ENCODE measurements at regions not wholly inside any gene's neighbourhood (a gene's known extent, or its start where the extent isn't known, plus 50 kb on each side); places are given as distances from the start of the nearest gene placed in this dataset.
"Not testable (repeated sequence)": the region's sequence is repeated elsewhere in the genome, so short reads cannot be mapped to it uniquely, and the experiment has no call there.

GRCh38 chrX:28408017-28408723 is 179.1 kb upstream of the IL1RAPL1 start:
- no peak for DNase-seq

DNA sequence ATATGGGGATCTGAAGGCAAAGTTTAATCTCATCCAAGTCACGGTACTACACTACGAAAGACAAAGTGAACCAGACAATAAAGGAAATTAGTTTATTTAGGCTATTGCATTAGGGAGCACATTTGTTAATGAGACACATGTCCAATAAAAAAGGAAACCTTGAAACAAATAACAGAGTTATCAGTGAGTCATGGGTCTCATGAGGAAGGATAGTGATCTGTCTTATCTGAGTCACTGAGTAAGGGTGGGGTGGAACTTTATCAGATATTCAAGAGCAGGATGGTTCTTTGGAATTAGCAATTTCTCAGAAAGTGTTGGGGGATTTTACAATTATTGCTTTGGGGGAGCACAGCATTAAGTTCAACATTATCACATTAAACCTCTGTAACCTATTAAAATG is 188.9 kb upstream of the IL1RAPL1 start:
- no peak for DNase-seq

GRCh38 chrX:28391528-28391927 is 195.7 kb upstream of the IL1RAPL1 start:
- DNase-seq, result no peak

DNA sequence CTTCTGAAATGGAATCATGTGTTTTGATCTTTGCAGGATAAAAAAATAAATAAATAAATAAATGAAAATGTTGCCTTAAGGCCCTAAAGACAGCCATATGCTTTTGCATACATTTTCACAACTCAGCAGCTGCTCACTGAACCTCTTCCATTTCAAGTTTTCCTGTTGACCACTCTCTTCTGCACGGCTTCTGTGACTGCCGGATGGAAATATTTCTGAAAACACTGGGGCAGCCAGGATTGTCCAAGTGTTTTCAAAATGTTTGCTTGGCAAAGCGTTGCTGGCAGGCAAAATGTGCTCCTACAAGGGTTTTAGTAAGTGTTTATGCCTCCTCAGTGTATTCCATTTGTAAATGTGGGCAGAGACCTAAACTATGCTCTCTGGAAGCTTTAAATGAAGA is 208.1 kb upstream of the IL1RAPL1 start:
- DNase-seq, result no peak

GRCh38 chrX:28367649-28368048 is 219.6 kb upstream of the IL1RAPL1 start:
- DNase-seq, result not testable (repeated sequence)

GRCh38 chrX:28351801-28352200 is 235.4 kb upstream of the IL1RAPL1 start:
- DNase-seq, result no peak

DNA sequence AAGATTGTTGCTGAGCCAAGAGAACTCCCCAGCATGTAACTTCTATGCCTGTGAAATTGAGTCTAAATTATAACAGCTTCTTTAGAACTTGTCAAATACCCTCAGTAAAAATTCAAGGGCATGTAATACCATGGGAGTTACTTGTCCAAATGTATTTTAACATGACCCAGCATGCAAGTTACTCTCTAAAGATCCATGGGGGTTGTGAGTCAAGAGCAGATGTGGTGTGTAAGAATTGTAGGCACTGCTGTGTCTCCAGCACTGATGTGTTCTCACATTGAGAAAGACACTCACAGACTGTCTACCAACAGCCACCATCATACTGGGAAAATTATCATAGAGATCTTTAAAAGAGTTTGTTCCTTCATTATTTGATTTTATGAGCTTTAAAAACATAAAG is 237.4 kb upstream of the IL1RAPL1 start:
- DNase-seq, result no peak

GRCh38 chrX:28347476-28347875 is 239.8 kb upstream of the IL1RAPL1 start:
- no peak for DNase-seq

DNA sequence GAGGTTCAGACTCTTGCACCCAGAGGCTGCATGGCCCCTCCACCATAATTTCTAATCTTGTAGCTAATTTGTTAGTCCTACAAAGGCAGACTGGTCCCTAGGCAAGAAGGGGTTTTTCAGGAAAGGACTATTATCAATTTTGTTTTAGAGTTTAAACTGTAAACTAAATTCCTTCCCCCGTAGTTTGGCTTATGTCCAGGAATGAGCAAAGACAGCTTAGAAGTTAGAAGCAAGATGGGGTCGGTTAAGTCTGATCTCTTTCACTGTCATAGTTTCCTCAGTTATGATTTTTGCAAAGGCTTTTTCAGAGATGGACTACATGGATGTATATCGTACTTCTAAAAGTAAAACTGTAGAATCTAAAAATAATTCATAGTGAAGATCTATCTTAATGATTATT is 258.1 kb upstream of the IL1RAPL1 start:
- no peak for DNase-seq

DNA sequence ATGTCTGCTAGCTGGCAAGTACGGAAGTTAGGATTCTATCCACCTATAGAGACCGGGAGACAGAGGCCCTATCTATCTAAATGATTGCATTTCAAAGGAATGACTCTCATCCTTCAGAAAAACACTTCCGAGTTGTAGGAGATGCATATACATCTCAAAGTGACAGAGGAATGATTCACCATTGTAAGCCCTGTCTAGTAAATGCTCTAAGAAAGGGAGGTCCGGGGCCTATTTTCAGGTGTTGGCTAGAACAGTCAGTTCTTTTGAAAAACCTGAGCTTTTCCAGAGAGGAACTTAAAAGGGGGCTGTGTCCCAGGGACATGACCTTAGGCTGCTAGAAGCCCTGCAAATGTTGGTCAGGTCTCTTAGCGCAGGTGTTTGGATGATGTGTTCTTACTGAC is 262.9 kb upstream of the IL1RAPL1 start:
- no peak for DNase-seq

GRCh38 chrX:28321286-28321685 is 266.0 kb upstream of the IL1RAPL1 start:
- DNase-seq, result no peak

- no peak for DNase-seq
Observed at GRCh38 chrX:28312965-28313364, 274.3 kb upstream of the IL1RAPL1 start.

DNA sequence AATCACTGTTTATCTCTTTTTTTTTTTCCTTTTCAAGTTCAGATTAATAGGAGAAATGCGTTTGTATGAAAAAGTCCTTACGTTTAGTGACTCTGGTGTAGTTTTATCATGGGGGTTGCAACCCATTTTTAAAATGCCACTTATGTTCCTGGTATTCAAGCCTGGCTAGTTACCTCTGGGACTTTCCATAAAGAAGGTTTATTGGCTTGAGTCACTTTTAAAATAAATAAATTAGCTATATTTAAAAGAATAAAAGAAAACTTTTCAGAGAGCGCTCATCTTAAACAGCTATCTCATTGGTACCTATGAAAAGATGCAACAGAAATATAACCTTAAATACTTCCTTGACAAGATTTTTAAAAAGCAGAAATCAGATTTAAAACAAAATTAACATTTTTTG is 275.0 kb upstream of the IL1RAPL1 start:
- no peak for DNase-seq

GRCh38 chrX:28311466-28311865 is 275.8 kb upstream of the IL1RAPL1 start:
- no peak for DNase-seq

DNA sequence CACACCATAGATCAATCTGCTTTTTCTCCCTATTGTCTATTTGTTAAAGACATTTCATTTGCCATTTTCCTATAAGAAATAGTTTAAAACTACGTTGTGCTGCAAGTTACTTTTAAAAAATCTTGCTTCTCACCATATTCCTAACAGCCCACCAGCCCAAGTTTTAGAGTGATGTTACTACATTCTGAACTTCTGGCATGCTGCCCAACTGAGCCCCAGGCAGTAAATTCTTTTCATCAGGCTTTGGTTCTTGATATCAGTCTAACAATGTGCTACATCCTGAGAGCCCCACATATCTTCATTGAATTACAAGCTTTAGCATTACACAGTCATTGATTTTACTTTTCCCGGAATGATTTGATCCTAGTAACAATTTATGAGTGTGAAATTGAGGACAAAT is 283.8 kb upstream of the IL1RAPL1 start:
- DNase-seq, result no peak

- DNase-seq, result no peak
Observed at GRCh38 chrX:28278726-28279125, 297.5 kb upstream of the DCAF8L1 start.

DNA sequence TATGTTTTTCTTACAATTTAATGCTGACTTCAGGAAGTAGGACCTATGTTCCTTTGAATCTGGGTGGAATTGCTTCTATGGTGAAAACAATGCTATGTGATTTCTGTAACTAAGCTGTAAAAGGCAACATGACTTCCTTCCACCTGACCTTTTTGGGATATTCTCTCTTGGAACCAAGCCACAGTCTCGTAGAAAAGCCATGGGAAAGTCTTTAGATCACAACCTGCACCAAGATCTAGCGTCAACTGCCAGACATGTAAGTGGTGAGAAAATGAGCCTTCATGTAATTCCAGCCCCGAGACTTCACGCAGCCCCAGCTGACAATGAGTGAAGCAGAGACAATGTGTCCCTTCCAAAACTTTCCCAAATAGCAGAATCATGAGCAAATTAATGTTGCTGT is 297.0 kb upstream of the DCAF8L1 start:
- DNase-seq, result no peak

- no peak for DNase-seq
Observed at GRCh38 chrX:28273736-28274135, 292.5 kb upstream of the DCAF8L1 start.

- no peak for DNase-seq
Observed at GRCh38 chrX:28246675-28247074, 265.4 kb upstream of the DCAF8L1 start.

GRCh38 chrX:28229217-28229616 is 248.0 kb upstream of the DCAF8L1 start:
- DNase-seq, result no peak

DNA sequence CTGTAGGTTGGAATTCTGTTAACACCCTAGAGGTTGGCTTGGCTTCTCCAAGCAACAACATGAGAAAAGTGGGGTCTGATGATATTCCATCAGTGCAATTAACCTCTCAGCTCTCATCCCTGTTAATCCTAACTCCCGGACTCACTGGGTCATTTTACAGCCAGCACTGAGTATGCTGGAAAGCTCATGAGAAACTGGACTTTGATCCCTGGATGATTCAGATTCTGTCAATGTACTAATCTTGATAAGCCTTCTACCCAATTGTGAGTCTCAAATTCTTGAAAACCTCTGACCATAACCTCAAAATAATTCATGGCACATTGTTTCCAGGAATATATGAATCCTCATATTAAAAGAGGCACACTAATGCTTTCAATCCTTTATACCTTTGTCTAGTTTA is 244.3 kb upstream of the DCAF8L1 start:
- DNase-seq, result no peak

- DNase-seq, result no peak
Observed at GRCh38 chrX:28223991-28224390, 242.7 kb upstream of the DCAF8L1 start.

GRCh38 chrX:28223469-28223868 is 242.2 kb upstream of the DCAF8L1 start:
- DNase-seq, result no peak

GRCh38 chrX:28205905-28206304 is 224.7 kb upstream of the DCAF8L1 start:
- peak; percentile 0 to 10 for DNase-seq

DNA sequence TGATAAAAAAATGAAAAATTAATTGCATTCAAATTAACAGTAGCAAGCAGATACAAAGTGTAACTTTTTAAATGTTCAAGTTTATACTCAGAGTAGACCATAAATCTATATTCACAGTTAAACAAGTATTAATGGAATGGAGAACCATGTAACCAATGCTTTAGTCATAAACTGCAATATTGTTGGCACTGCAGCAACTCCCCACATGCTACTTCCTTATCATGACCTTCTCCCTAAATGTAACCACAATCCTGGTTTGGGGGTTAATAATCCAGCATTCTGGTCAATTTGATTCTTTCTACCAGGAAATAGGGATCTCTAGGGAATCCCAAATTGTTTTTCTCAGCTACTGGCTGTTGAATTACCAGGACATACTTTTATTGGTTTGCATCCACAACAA is 223.9 kb upstream of the DCAF8L1 start:
- no peak for DNase-seq

GRCh38 chrX:28189011-28189410 is 207.8 kb upstream of the DCAF8L1 start:
- DNase-seq, result no peak

All from NCI-H526 (cell line).